ENCODE measurements at regions not wholly inside any gene's neighbourhood (a gene's known extent, or its start where the extent isn't known, plus 50 kb on each side); places are given as distances from the start of the nearest gene placed in this dataset.

GRCh38 chr5:105726093-105726492 is 1944.6 kb downstream of the EFNA5 start:
- TF ChIP-seq POLR2A (IDR thresholded peaks at IDR 0.05; ENCODE audit: low read depth, low read length) (no peak), CTCF (conservative IDR thresholded peaks at IDR 0.05; ENCODE audit: low read depth, low read length) (no peak), MAZ (IDR thresholded peaks at IDR 0.05; ENCODE audit: borderline replicate concordance, low read depth, low read length) (no peak), ELK1 (IDR thresholded peaks at IDR 0.05; ENCODE audit: borderline replicate concordance, low read depth, low read length) (no peak)

Measured in IMR-90 (cell line).